GM23338 (cell line): ENCODE measurements at regions not wholly inside any gene's neighbourhood (a gene's known extent, or its start where the extent isn't known, plus 50 kb on each side); places are given as distances from the start of the nearest gene placed in this dataset.

Experiments used
- CREB1 ChIP-seq: fragments of 250-450 bp; sonication (Bioruptor Pico); IDR thresholded peaks from 2 replicates; pipeline ENCODE4 v1.5.0; 2020; ENCODE audit warnings: low read depth, mild to moderate bottlenecking, moderate library complexity
- CTCF ChIP-seq, 2 experiments: fragments of 200-600 bp in 1 of 2; sonication (generic) in 1 of 2; conservative IDR thresholded peaks; 2 replicates each; pipeline versions ENCODE4 v1.5.1 to v1.6.1; 2016 to 2017; ENCODE audit warnings: antibody characterized with exemption in 2 of 2, low read depth in 2 of 2, mild to moderate bottlenecking in 2 of 2, moderate library complexity in 1 of 2
- EZH2 ChIP-seq: fragments of 200-600 bp; sonication (generic); IDR thresholded peaks from one replicate; pipeline ENCODE4 v1.8.0; 2017; ENCODE audit warnings: antibody characterized with exemption, mild to moderate bottlenecking, low read depth; ENCODE audit not compliant: unreplicated experiment
- EZH2phosphoT487 ChIP-seq: fragments of 200-600 bp; sonication (generic); IDR thresholded peaks from one replicate; pipeline ENCODE4 v1.8.1; 2018; ENCODE audit warnings: antibody characterized with exemption; ENCODE audit not compliant: unreplicated experiment
- JUNB ChIP-seq: IDR thresholded peaks from one replicate; pipeline ENCODE4 v1.6.1; 2016; ENCODE audit warnings: antibody characterized with exemption; ENCODE audit not compliant: unreplicated experiment
- POLR2AphosphoS5 ChIP-seq: IDR thresholded peaks from 2 replicates; pipeline ENCODE4 v1.6.1; 2016; ENCODE audit warnings: antibody characterized with exemption, low read depth
- REST ChIP-seq: IDR thresholded peaks from one replicate; pipeline ENCODE4 v1.6.1; 2018; ENCODE audit warnings: antibody characterized with exemption; ENCODE audit not compliant: unreplicated experiment
- ZNF114 ChIP-seq: fragments of 250-450 bp; sonication (Bioruptor Pico); IDR thresholded peaks from 2 replicates; pipeline ENCODE4 v1.5.0; 2020; ENCODE audit warnings: mild to moderate bottlenecking, moderate library complexity
- ZNF331 ChIP-seq: fragments of 250-450 bp; sonication (Bioruptor Pico); IDR thresholded peaks from 2 replicates; pipeline ENCODE4 v1.5.0; 2020; ENCODE audit warnings: low read depth, mild to moderate bottlenecking, moderate library complexity

GRCh38 chr9:79953908-79954307 is 382.1 kb downstream of the TLE4 start:
- TF ChIP-seq CTCF (conservative IDR thresholded peaks at IDR 0.05; ENCODE audit: low read depth in 2 of 2) (no peak), CREB1 (CRISPR knock-in tag) (no peak), POLR2AphosphoS5 (no peak), EZH2 (no peak), ZNF331 (CRISPR knock-in tag) (no peak), REST (no peak), EZH2phosphoT487 (no peak), JUNB (no peak), ZNF114 (CRISPR knock-in tag) (no peak)
